Mucosa of descending colon (tissue), 3 donors: ENCODE measurements at regions not wholly inside any gene's neighbourhood (a gene's known extent, or its start where the extent isn't known, plus 50 kb on each side); places are given as distances from the start of the nearest gene placed in this dataset.

Experiments used
- ATAC-seq: fragments of 200-7000 bp; cut with Tn5 transposase; one replicate; pipeline ENCODE4 v1.9.1; 2020; ENCODE audit warnings: mild to moderate bottlenecking, moderate library complexity
- DNase-seq, 3 donors: peaks; one replicate each; pipeline ENCODE4 v3.0.0-alpha.2; 2020
- H3K36me3 ChIP-seq: fragments of 200-600 bp; one replicate; pipeline ENCODE4 v1.8.0; 2021; ENCODE audit warnings: low read depth, mild to moderate bottlenecking
- H3K4me1 ChIP-seq: fragments of 200-600 bp; one replicate; pipeline ENCODE4 v1.8.0; 2021; ENCODE audit warnings: low read depth, mild to moderate bottlenecking
- H3K4me3 ChIP-seq: fragments of 200-600 bp; one replicate; pipeline ENCODE4 v1.8.0; 2021; ENCODE audit warnings: mild to moderate bottlenecking
- H3K9me3 ChIP-seq: fragments of 200-600 bp; one replicate; pipeline ENCODE4 v1.8.0; 2021; ENCODE audit warnings: mild to moderate bottlenecking
- intact Hi-C, 2 donors: fragments of 100-400 bp; cut with DNase I in 1 of 2; cut with micrococcal nuclease in 1 of 2; formaldehyde crosslinking; loops; one replicate each; pipeline versions ENCODE4 v1.11.0 to v1.11.1; 2022; cut with DNase I, micrococcal nuclease
- TF ChIP-seq, protein P1 (sequence below): fragments of 200-600 bp; IDR thresholded peaks from one replicate; pipeline ENCODE4 v1.8.0; 2022; ENCODE audit warnings: antibody characterized with exemption, mild to moderate bottlenecking
- donor health status: DM: no; HTN: no; CAD: no; lungs with moderate emphysema.
- donor health status: DM: no; HTN: no; CAD: no.
- donor health status: DM: no; HTN: yes; CAD: no.

DNA sequence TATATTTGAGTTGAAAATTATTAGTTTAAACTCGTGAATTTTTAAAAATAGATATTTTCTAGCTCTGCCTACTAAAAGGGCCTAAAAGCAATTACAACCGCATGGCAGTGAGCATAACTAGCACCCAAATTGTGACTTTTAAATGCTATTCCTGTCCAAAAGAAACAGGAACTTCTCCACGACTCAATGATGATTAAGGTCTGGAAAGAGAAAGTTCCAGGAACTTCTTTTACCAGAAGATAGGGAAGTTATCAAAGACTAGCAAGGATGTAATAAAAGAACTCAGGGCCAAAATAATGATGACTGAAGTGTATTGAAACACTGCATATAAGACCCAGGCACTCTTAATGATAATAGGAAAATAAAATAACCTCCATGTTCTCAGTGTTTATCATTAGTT, 313.0 kb downstream of the PLPP3 start:
- TF ChIP-seq, protein P1, sequence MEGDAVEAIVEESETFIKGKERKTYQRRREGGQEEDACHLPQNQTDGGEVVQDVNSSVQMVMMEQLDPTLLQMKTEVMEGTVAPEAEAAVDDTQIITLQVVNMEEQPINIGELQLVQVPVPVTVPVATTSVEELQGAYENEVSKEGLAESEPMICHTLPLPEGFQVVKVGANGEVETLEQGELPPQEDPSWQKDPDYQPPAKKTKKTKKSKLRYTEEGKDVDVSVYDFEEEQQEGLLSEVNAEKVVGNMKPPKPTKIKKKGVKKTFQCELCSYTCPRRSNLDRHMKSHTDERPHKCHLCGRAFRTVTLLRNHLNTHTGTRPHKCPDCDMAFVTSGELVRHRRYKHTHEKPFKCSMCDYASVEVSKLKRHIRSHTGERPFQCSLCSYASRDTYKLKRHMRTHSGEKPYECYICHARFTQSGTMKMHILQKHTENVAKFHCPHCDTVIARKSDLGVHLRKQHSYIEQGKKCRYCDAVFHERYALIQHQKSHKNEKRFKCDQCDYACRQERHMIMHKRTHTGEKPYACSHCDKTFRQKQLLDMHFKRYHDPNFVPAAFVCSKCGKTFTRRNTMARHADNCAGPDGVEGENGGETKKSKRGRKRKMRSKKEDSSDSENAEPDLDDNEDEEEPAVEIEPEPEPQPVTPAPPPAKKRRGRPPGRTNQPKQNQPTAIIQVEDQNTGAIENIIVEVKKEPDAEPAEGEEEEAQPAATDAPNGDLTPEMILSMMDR: no peak
- H3K36me3 ChIP-seq: no peaks in the 10 kb centered on the region
- no peak for DNase-seq
- intact Hi-C loops: no loop called here
- no peaks in the 10 kb centered on the region for H3K4me1 ChIP-seq
- no peak overlapping the region for H3K4me3 ChIP-seq
- ATAC-seq: no peak
- no peaks in the 10 kb centered on the region for H3K9me3 ChIP-seq

DNA sequence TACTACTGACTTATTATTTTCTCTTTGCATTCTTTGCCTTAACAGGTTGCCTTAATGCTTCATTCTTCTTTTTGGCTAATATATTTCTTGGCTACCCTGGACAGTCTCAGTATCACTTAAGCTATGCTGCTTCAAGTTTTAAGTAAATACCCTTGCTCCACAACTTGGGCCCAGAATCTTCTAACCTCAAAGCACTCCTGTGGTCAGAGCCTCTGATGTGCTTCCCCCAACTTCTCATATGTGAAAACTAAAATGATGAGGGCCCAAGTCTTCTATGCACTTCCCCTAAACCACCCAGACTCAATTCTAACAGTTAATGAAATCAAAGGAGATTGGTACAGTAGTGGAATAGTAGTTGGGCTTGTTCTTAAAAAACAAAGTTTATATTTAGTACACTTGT, 314.1 kb downstream of the PLPP3 start:
- DNase-seq: no peak
- H3K36me3 ChIP-seq: no peaks in the 10 kb centered on the region
- TF ChIP-seq, protein P1: no peak
- intact Hi-C loops: no loop called here
- H3K4me3 ChIP-seq: no peak overlapping the region
- ATAC-seq: no peak
- H3K9me3 ChIP-seq: no peaks in the 10 kb centered on the region
- H3K4me1 ChIP-seq: no peaks in the 10 kb centered on the region

- Histone ChIP-seq H3K4me1 (no peaks in the 10 kb centered on the region), H3K4me3 (no peak overlapping the region), H3K36me3 (no peaks in the 10 kb centered on the region), H3K9me3 (no peaks in the 10 kb centered on the region)
- ATAC-seq: no peak
- intact Hi-C loops: no loop called here
- TF ChIP-seq, protein P1: no peak
- no peak for DNase-seq
These were observed 315.5 kb downstream of the PLPP3 start for GRCh38 chr1:56263908-56264307.

DNA sequence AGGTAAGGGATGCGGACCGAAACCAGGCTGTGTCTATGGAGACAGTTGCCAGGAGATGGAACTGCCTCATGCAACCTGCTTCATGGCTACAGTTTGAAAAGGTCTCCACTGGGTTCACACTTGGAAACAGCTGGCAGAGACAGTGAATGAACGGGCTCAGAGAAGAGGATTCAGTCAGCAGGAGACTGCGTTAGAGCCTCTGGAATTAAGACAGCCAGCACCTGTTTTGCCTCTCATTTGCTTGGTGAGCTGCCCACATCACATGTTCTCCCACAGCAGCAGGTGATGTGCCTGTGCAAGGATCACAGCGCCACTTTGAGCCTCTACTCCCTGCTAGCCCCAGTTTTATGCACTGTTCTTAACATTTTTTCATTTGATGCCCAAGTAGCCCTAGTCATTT, 321.0 kb downstream of the PLPP3 start:
- TF ChIP-seq, protein P1: no peak
- Histone ChIP-seq H3K9me3 (no peaks in the 10 kb centered on the region), H3K36me3 (no peaks in the 10 kb centered on the region), H3K4me3 (no peak overlapping the region), H3K4me1 (no peaks in the 10 kb centered on the region)
- intact Hi-C loops: no loop called here
- DNase-seq (no peak), ATAC-seq (no peak)

DNA sequence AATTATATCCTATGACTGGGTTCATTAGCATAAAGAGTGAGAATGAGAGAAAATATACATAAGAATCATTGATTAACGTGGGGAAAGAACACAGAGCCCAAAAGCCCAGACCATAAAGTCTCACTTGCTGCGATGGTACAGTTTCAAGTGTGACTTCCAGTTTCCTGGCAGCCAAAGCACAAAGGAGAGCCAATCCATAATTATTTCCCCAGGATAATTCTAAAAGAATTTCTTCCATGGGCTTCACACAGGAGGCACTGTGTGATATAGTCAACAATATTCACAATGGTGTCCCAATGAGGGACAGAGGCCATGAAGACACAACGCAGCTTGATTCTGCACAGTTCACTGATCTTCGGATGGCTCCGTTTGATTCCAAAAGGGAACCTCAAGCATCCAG, 321.6 kb downstream of the PLPP3 start:
- DNase-seq (no peak), ATAC-seq (no peak)
- no peak overlapping the region for H3K4me3 ChIP-seq
- H3K36me3 ChIP-seq: no peaks in the 10 kb centered on the region
- no peaks in the 10 kb centered on the region for H3K4me1 ChIP-seq
- intact Hi-C loops: no loop called here
- TF ChIP-seq, protein P1: no peak
- H3K9me3 ChIP-seq: no peaks in the 10 kb centered on the region
